Activated CD4-positive, alpha-beta T cell treated with anti-CD3 and anti-CD28 coated beads for 48 hours (primary cell): ENCODE measurements at regions not wholly inside any gene's neighbourhood (a gene's known extent, or its start where the extent isn't known, plus 50 kb on each side); places are given as distances from the start of the nearest gene placed in this dataset.

Experiments
- DNase-seq: peaks from one replicate; pipeline ENCODE4 v3.0.0-alpha.2; 2020

DNA sequence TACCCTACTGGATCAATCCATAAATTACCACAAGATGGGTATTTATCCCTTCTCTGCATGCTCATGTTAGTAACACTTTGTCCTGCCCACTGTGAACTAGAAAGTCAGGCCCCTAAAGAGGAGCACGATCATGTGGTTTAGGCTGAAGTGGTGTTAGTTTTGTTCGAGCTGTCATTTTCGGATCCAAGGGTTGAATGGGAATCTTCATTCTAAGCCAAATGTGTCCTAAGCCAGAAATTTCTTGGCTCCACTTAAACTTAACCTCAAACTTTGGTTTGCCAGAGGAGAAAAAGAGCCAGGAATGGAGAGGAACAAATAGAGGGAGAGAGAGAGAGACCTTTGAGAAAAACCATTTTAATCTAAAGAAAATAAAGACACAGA, 837.7 kb upstream of the ZNF608 start:
- no peak for DNase-seq

- no peak for DNase-seq
Measured at GRCh38 chr5:125587631-125588030, 835.6 kb upstream of the GRAMD2B start.

DNA sequence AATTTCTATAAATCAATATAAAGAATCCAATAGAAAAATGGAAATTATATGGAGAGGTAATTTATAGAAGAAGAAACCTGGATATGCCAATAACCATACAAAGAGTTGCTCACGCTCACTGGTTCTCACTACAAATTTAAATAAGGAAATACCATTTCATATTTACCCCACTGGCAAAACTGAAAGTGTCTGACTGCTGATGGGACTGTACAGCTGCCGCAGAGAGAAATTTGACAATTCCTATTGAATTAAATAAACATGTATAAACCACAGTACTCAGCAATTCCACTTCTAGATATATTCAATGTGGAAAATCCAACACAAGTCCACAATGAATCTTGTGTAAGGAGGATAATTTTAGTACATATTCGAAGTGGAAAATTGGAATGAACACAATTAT, 830.4 kb upstream of the GRAMD2B start:
- no peak for DNase-seq

DNA sequence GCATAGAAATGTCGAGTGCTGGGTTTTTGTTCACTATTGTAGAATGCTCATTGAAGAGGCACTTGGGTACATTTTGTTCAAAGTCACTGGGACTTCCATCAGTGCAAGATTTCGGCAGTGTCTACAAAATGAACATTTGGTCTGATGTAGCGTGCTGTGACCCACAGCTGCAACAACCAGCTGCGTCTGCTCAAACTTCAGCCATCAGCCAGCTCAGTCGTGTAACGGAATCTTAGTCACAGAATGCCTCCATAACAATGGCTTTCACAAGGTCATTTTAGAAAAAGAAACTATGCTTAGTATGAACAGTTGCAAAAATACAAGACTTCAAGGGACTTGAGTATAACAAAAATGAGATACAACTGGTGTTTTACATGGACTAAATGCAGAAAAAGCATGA, 828.1 kb upstream of the GRAMD2B start:
- no peak for DNase-seq

- DNase-seq, result no peak
Measured at GRCh38 chr5:125595845-125596244, 827.4 kb upstream of the GRAMD2B start.

- no peak for DNase-seq
Measured at GRCh38 chr5:125597338-125597737, 825.9 kb upstream of the GRAMD2B start.

DNA sequence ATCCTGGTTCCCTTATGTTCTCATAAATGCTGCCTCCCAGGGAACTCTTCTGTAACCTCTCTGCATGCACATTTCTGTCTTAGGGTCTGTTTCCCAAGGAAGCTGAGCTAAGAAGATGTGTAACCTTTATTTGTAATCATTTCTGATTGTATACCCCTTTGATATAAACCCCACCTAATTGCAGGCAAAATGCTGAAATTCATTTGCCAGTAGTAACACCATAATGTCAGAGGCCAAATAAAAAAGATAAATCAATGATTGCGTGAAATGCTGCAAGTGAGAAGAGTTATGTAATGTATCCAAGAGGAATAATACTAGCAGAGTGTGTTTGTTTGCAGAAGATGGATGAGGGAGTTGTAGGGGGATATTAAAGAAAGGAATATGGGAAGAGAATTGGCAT, 822.6 kb upstream of the GRAMD2B start:
- DNase-seq, result no peak

GRCh38 chr5:125602184-125602583, 821.0 kb upstream of the GRAMD2B start:
- no peak for DNase-seq

DNA sequence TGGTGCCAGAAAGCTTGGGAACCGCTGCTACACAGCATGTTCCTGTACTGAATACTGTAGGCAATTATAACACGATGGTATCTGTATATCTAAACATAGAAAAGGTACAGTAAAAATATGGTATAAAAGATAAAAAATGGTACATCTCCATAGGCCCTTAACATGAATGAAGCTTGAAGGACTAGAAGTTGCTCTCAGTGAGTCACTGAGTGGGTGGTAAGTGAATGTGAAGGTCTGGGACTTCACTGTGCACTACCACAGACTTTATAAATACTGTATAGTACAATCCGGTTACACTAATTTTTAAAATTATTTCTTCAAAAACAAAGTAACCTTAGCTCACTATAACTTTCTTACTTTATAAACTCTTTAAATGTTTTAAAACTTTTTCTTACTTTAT, 819.9 kb upstream of the GRAMD2B start:
- DNase-seq, result no peak

GRCh38 chr5:125604104-125604503, 819.1 kb upstream of the GRAMD2B start:
- no peak for DNase-seq

DNA sequence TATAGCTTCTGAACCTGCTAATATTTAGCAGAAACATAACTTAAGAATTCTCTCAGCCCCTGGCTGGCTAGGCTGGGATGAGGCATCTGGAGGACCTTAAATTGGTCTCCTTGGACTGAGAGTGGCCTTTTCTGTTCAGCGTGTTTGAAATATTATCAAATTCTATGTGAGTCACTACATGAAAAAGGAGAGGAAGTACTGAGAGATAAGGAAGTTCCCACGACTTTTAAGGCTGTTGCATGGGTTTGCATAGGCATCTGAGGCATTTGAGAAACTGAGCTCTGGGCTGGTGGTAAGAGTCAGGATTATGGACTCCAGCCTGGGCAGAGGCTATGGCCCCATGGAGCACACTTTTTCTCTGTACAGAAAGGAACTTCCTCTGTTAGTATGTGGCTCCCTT, 816.2 kb upstream of the GRAMD2B start:
- DNase-seq, result no peak

DNA sequence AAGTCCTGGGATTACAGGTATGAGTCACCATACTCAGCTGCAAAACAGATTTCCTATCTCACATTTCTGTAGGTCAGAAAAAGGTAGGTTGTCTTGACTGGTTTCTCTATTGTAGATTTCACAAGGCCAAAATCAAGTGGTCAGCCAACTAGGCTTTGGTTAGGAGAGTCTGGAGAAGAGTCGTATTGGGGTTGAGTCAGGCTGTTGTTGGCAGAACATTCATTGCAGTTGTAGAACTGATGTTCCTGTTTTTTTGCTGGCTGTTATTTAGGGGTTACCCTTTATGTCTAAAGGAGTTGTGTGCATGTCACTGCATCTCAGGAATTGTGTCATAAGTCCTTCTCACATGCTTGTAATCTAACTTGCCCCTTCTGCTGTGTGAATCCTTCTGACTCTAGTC, 814.2 kb upstream of the GRAMD2B start:
- DNase-seq, result no peak

GRCh38 chr5:125610892-125611291, 812.3 kb upstream of the GRAMD2B start:
- DNase-seq, result no peak

DNA sequence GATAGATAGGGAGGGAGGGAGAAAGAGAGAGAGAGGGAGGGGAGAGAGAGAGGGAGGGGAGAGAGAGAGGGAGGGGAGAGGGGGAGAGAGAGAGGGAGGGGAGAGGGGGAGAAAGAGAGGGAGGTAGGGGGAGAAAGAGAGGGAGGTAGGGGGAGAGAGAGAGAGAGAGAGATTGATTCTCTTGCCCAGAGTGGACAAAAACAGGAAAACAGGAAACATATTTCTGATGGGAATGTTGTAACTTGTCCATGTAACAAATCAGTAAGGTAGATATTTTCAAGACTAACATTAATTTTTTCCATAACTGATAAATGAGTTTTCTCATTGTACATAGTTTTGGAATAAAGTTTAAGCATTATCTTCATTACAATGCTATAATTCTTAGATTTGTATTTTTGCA, 811.7 kb upstream of the GRAMD2B start:
- no peak for DNase-seq

DNA sequence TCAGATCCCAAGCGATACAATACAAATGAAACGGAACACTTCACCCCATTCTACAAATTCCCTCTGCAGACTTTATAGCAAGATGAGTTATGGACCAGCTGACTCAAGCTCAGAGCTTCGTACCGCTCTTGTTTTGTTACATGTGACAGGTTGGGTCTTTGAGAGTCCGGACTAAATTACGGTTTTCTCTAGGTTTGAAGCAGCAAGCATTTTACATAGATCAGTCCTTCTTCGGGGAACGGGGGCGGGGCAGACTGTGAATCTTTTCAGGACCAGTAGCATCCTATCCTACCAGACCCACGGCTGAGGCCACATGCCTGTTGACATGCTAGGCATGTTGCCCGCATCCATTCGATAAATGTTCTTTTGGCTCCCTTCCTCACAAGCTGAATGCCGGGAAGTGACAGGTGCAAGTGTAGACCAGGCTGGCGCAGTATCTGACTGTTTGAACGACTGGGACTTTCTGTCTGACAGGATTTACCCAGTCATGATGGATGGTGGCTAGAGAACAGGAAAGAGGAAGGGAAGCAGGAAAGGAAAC, 811.0 kb upstream of the GRAMD2B start:
- DNase-seq, result no peak

GRCh38 chr5:125612776-125613175, 810.4 kb upstream of the GRAMD2B start:
- no peak for DNase-seq

GRCh38 chr5:125630237-125630636, 793.0 kb upstream of the GRAMD2B start:
- no peak for DNase-seq

GRCh38 chr5:125633523-125633922, 789.7 kb upstream of the GRAMD2B start:
- DNase-seq, result no peak

DNA sequence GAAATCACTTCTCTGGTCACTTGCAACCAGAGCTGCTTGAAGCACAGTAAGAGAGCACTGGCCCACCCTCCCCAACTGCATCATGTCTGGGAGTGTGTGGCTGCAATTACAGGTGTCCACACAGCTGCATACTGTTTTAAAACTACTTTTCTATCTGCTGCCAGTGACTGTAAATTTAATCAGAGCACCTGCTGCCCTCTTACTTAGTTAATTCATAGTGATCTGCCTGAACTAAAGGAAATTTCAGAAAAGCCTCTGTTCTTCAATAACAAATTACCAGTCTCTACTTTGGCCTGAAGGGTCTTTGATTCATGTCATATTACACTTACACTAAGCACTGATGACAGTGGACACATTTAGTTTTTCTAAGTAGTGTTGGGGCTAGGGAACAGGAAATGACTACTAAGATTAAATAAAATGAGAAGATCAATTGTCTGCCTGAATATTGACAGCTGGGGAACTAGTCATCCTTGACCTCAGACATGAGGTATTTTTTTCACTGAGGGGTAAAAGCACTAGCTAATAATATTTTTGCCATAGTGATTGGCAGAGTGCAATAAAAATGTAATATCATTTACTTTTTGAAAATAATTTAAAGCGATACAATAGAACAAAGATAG, 788.9 kb upstream of the GRAMD2B start:
- no peak for DNase-seq

- no peak for DNase-seq
Measured at GRCh38 chr5:125639858-125640257, 783.4 kb upstream of the GRAMD2B start.

GRCh38 chr5:125652761-125653160, 770.4 kb upstream of the GRAMD2B start:
- no peak for DNase-seq

DNA sequence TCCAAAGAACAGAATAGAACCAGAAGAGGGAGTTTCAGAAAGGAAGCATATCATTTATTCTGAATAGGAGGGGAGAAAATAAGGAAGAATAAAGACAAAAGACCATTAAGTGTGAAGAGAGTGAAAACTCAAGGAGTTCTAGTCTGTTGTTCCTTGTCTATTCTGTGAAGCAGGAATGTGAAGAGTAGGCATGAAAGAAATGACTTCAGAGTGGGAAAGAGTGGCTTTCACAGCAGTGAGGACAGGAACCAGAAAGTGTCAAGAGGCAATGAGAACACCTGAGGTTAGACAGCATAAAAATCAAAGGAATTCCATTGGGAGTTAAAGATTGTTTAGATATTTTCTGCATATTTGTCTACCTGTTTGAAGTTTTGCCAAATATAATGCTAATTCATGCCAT, 768.8 kb upstream of the GRAMD2B start:
- no peak for DNase-seq

DNA sequence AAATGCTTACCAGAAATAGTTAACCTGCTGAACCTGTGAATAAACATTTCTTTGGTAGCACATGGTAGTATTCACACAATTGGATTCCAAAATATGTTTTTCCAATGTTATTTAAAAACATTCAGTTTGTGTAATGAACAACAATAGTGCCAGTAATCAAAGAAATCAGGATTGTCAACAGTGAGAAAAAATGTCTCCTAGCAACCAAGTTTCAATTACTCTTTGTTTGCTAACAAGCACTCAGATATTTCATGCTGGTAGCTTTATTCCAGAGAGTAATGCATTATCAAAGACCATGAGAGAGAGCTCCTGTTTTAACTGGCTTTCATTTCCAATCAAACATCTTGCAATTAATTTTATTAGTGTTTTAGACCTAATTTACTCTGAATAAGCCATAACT, 768.1 kb upstream of the GRAMD2B start:
- no peak for DNase-seq

GRCh38 chr5:125657936-125658335, 765.3 kb upstream of the GRAMD2B start:
- DNase-seq, result no peak

GRCh38 chr5:125659316-125660023, 763.7 kb upstream of the GRAMD2B start:
- no peak for DNase-seq
